PC-9 (cell line): ENCODE measurements at regions not wholly inside any gene's neighbourhood (a gene's known extent, or its start where the extent isn't known, plus 50 kb on each side); places are given as distances from the start of the nearest gene placed in this dataset.
A peak's percentile ranks its signal among the peaks of the same experiment; 100 is the strongest.

Experiments
- BruUV-seq: library from RNA; stranded (reverse); fragments of 400-500 nt; replicated peaks from 2 replicates; lab custom pipeline; 2021; lab: Mats Ljungman, UMichigan
- CTCF ChIA-PET: fragments of 300-600 bp; sonication (Branson Sonifier 250); formaldehyde crosslinking; loops from one replicate; lab custom pipeline; 2022; ENCODE audit warnings: antibody characterized with exemption; lab: Charles Lee
- POLR2A ChIA-PET: fragments of 300-600 bp; sonication (Branson Sonifier 250); formaldehyde crosslinking; loops from one replicate; lab custom pipeline; 2022; ENCODE audit warnings: antibody characterized with exemption; ENCODE audit not compliant: unreplicated experiment; lab: Charles Lee
- DNase-seq, 2 experiments: peaks; one replicate each; pipeline versions ENCODE4 v3.0.0 to v3.0.0-alpha.2; 2015 to 2022; ENCODE audit warnings: mixed read lengths in 1 of 2
- H2AFZ ChIP-seq: fragments of 200-600 bp; sonication (generic); 2 replicates; pipeline ENCODE4 v1.8.1; 2017; ENCODE audit warnings: antibody characterized with exemption
- H3F3A ChIP-seq: fragments of 200-600 bp; sonication (generic); 2 replicates; pipeline ENCODE4 v1.8.1; 2017; ENCODE audit warnings: antibody characterized with exemption, mild to moderate bottlenecking, low read depth; ENCODE audit not compliant: insufficient read depth
- H3K27ac ChIP-seq: fragments of 200-600 bp; sonication (generic); 2 replicates; pipeline ENCODE4 v1.6.1; 2016; ENCODE audit warnings: mixed run types
- H3K27me3 ChIP-seq: fragments of 200-600 bp; sonication (generic); 2 replicates; pipeline ENCODE4 v1.6.1; 2016; ENCODE audit warnings: low read depth, mixed run types; ENCODE audit not compliant: insufficient read depth
- H3K36me3 ChIP-seq: fragments of 200-600 bp; sonication (generic); 2 replicates; pipeline ENCODE4 v1.6.1; 2016; ENCODE audit warnings: low read depth, mixed run types
- H3K4me1 ChIP-seq: fragments of 200-600 bp; sonication (generic); replicated peaks from 2 replicates; pipeline ENCODE4 v1.6.1; 2016; ENCODE audit warnings: mixed run types; ENCODE audit not compliant: insufficient read depth
- H3K4me2 ChIP-seq: fragments of 200-600 bp; sonication (generic); 2 replicates; pipeline ENCODE4 v1.6.1; 2017; ENCODE audit warnings: mixed run types
- H3K4me3 ChIP-seq: fragments of 200-600 bp; sonication (generic); 2 replicates; pipeline ENCODE4 v1.6.1; 2016; ENCODE audit warnings: mixed run types
- H3K79me2 ChIP-seq: fragments of 200-600 bp; sonication (generic); 2 replicates; pipeline ENCODE4 v1.6.1; 2017; ENCODE audit warnings: low read depth, mixed run types
- H3K9me2 ChIP-seq: fragments of 200-600 bp; sonication (generic); 2 replicates; pipeline ENCODE4 v1.8.1; 2017; ENCODE audit warnings: mild to moderate bottlenecking; ENCODE audit not compliant: insufficient read depth
- H3K9me3 ChIP-seq: fragments of 200-600 bp; sonication (generic); 2 replicates; pipeline ENCODE4 v1.8.1; 2016; ENCODE audit warnings: low read depth; ENCODE audit not compliant: insufficient read depth
- H4K20me1 ChIP-seq: fragments of 200-600 bp; sonication (generic); 2 replicates; pipeline ENCODE4 v1.8.1; 2017; ENCODE audit not compliant: insufficient read depth
- CTCF ChIP-seq: fragments of 200-600 bp; sonication (generic); conservative IDR thresholded peaks from 2 replicates; pipeline ENCODE4 v1.6.1; 2017; ENCODE audit warnings: mixed run types, antibody characterized with exemption, mild to moderate bottlenecking, moderate library complexity
- EZH2 ChIP-seq: fragments of 200-600 bp; sonication (generic); IDR thresholded peaks from 2 replicates; pipeline ENCODE4 v1.8.0; 2017; ENCODE audit warnings: antibody characterized with exemption, low read depth
- intact Hi-C: fragments of 100-400 bp; cut with micrococcal nuclease; formaldehyde crosslinking; loops from one replicate; pipeline ENCODE4 v1.10.0; 2022; ENCODE audit not compliant: unreplicated experiment

DNA sequence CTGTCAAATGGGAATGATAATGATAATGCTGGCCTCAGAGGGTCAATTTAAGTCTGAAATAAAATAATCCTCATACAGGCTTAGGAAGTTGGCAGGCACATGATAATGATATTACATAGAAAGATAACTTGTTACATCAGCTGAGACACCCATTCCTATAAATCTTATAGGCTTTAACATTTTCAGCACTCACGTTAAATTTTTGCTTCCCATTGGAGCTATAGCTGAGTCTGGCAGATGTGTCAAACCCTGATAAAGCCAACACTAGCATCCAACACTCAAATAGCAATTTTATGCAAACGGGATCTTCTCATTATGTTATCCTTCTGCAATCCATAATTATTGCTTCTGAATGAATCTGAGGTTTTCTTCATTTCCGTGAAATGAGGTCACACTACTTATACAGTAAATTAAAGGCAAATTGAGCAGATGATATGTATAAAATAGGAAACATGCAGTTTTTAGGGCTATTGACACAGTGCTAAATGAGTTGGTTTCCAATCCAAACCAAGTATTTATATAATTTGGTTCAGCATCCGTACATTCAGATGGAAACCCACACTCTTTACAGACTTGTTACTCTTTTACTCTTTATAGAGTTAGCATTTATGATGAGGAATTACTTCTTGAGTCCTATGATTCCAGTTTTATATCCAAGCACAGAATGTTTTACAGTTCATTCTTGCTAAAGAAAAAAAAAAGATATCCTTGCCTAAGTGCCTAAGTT is 481.6 kb downstream of the BTBD3 start:
- TF ChIP-seq EZH2 = no peak
- TF ChIP-seq CTCF = no peak
- no peaks in the 10 kb centered on the region for H4K20me1 ChIP-seq
- peaks cover 16% of the 10 kb centered on the region; the same call in 1 of the 2 replicates for H3F3A ChIP-seq
- no peak overlapping the region for H3K27ac ChIP-seq
- H3K27me3 ChIP-seq = no peaks in the 10 kb centered on the region
- H3K4me1 ChIP-seq = peaks cover 23% of the 10 kb centered on the region
- H3K36me3 ChIP-seq = no peaks in the 10 kb centered on the region
- peaks cover 3% of the 10 kb centered on the region; the same call in 1 of the 2 replicates for H3K9me3 ChIP-seq
- no peak overlapping the region for H2AFZ ChIP-seq
- no peak overlapping the region for H3K4me3 ChIP-seq
- DNase-seq = no peak
- intact Hi-C loops = no loop called here
- H3K9me2 ChIP-seq = no peaks in the 10 kb centered on the region; the same call in 1 of the 2 replicates
- no peaks in the 10 kb centered on the region for H3K79me2 ChIP-seq
- BruUV-seq = no TSS peak
- no peak overlapping the region for H3K4me2 ChIP-seq
- ChIA-PET POLR2A (no interaction called here), CTCF (no interaction called here)

- Histone ChIP-seq H3F3A (peaks cover 11% of the 10 kb centered on the region; the same call in 1 of the 2 replicates), H3K4me3 (no peak overlapping the region), H3K4me1 (peaks cover 19% of the 10 kb centered on the region), H3K36me3 (no peaks in the 10 kb centered on the region), H3K79me2 (no peaks in the 10 kb centered on the region), H3K27ac (no peak overlapping the region), H3K9me3 (peaks cover 28% of the 10 kb centered on the region), H3K27me3 (no peaks in the 10 kb centered on the region), H3K4me2 (no peak overlapping the region), H4K20me1 (no peaks in the 10 kb centered on the region), H2AFZ (no peak overlapping the region), H3K9me2 (no peaks in the 10 kb centered on the region)
- intact Hi-C loops = no loop called here
- POLR2A ChIA-PET = no interaction called here
- no TSS peak for BruUV-seq
- TF ChIP-seq CTCF (no peak), EZH2 (no peak)
- CTCF ChIA-PET = no interaction called here
- peak in 1 of 2 experiments; percentile 65 for DNase-seq
These were observed 487.2 kb downstream of the BTBD3 start for GRCh38 chr20:12404941-12405340.

GRCh38 chr20:12406978-12407377 is 489.3 kb downstream of the BTBD3 start:
- no peaks in the 10 kb centered on the region for H3K79me2 ChIP-seq
- H2AFZ ChIP-seq = no peak overlapping the region
- ChIA-PET POLR2A (no interaction called here), CTCF (no interaction called here)
- H3K9me3 ChIP-seq = peaks cover 28% of the 10 kb centered on the region
- TF ChIP-seq CTCF (no peak), EZH2 (no peak)
- H3K27me3 ChIP-seq = no peaks in the 10 kb centered on the region
- H3F3A ChIP-seq = peaks cover 12% of the 10 kb centered on the region; the same call in 1 of the 2 replicates
- peaks cover 30% of the 10 kb centered on the region for H3K4me1 ChIP-seq
- DNase-seq = no peak
- BruUV-seq = no TSS peak
- no peak overlapping the region for H3K4me2 ChIP-seq
- no peaks in the 10 kb centered on the region for H3K9me2 ChIP-seq
- no peaks in the 10 kb centered on the region for H3K36me3 ChIP-seq
- H3K4me3 ChIP-seq = no peak overlapping the region
- intact Hi-C loops = no loop called here
- no peaks in the 10 kb centered on the region for H4K20me1 ChIP-seq
- no peak overlapping the region for H3K27ac ChIP-seq
